Stromal cell of bone marrow (primary cell): ENCODE measurements at regions not wholly inside any gene's neighbourhood (a gene's known extent, or its start where the extent isn't known, plus 50 kb on each side); places are given as distances from the start of the nearest gene placed in this dataset.

Experiments
- DNase-seq: peaks from one replicate; pipeline ENCODE4 v3.0.0-alpha.2; 2012; ENCODE audit warnings: low read depth

GRCh38 chr12:13764748-13765147 lies 216.7 kb downstream of the GRIN2B start:
- no peak for DNase-seq

- DNase-seq: no peak
Observed at GRCh38 chr12:13749389-13749788, 232.0 kb downstream of the GRIN2B start.

DNA sequence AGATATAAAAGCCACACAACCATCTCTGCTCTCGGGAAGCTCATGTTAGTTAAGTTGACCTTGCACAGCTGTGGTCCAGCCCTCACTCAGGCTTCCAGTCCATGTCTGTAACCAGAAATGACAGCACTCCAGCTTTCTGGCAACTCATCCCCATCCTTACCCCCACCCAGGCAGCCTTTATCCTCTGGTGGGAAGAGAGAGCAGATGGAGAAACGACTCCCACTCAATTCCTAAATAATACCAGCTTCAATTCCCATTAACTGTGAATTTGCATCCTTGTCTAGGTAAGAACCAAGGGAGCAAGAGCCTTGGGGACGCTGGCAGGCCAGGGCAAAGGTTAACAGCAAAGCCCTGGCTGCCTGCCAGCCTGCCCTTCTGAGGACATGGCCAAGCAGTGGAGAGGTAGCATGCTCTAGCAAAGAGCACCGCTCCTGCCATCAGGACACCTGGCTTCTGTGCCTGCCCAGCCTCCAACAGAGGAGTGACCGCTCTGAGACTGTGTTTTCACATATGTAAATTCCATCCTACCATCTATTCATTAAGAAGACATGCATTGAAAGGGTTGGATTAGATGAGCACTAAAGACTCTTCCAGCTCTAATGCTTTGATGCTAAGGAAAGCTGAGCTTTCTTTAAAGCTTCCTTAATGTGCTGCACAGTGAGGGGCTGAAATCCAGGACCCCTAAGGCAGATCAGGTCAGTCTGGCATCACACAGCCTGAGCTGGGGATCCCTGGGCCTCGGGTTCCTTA lies 236.1 kb downstream of the GRIN2B start:
- DNase-seq: no peak

- no peak for DNase-seq
Observed at GRCh38 chr12:13744561-13744960, 236.8 kb downstream of the GRIN2B start.

GRCh38 chr12:13740149-13740545 lies 241.3 kb downstream of the GRIN2B start:
- no peak for DNase-seq

- no peak for DNase-seq
Observed at GRCh38 chr12:13735734-13736133, 245.7 kb downstream of the GRIN2B start.

DNA sequence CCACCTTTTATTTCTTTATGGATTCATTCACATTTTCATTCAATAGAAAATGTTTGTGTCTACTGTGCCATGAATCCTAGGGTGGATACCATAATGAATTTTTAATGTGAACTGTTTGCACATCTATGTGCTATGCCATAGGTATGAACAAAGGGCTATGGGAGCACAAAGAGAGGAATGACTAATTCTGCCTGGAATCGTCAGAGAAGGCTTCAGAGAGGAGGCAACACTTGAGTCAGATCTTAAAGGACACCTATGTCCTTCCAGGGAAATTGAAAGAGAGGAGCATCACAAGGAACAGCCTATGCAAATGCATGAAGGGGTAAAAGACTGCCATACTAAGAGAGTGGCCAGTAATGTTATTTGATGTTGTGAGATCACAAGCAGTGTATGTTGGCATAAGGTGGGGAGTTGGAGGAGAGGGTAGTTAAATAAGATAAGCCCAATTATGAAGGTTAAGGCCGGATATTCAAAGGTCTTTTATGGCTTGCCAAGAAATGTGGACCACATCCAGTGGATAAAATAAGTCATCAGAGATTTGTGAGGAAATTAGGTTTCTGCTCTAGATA lies 246.7 kb downstream of the GRIN2B start:
- DNase-seq: no peak

- no peak for DNase-seq
Observed at GRCh38 chr12:13727707-13728195, 253.7 kb downstream of the GRIN2B start.

GRCh38 chr12:13725049-13725448 lies 256.4 kb downstream of the GRIN2B start:
- DNase-seq: no peak

DNA sequence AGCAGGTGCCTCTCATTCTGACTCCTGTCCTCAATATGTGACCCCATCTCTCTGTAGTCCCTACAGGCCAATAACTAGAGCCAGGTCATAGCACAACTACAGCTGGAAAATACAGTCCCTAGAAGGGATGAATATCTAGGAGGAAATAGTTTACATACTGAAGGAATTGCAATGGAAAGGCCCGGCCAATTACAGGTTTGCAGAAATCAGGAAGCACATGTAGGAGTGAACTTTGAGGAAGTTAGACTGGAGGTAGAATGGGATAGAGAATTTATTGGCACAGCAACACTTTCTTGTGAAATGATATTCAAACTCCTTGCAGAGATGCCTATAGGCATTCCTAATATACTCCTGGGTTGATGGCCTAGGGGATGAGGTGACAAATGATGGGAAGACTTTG lies 257.3 kb downstream of the GRIN2B start:
- DNase-seq: no peak

DNA sequence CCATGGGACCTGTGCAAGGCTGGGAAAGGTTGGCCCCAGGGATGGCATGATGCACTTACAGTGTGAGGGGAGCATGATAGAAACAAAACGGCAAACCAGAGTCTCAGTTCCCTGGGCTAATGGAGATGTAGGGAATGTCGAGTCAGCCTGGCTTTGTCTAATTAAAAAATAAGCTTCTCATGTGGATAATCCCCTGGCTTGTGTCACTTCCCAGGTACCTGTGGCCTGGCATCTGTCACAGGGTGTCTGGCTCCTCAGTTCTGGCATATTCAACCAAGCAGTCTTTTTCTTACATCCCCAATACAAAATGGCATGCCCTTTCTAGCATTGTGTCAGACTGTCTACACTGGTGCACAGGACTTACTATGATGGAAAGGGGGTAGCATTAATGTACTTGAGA lies 261.4 kb downstream of the GRIN2B start:
- DNase-seq: no peak

DNA sequence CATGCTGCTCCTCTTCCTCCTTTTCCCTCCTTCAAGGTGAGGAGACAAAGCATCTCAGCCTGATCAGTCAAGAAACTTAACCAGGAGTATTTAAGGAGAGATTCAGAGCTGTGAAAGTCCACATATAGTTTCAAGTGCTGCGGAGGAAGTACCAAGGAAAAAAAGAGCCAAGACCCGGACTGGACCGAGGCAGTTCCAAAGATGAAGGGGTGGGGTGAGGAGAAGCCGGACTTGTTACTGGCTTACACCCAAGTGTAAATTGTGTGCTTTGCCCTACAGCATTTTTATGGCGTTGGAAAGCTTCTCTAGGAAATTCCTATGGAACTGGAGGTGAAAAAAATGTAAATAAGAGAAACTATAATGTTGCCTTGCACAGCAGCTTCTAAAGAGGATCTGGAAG lies 263.1 kb downstream of the GRIN2B start:
- DNase-seq: no peak

DNA sequence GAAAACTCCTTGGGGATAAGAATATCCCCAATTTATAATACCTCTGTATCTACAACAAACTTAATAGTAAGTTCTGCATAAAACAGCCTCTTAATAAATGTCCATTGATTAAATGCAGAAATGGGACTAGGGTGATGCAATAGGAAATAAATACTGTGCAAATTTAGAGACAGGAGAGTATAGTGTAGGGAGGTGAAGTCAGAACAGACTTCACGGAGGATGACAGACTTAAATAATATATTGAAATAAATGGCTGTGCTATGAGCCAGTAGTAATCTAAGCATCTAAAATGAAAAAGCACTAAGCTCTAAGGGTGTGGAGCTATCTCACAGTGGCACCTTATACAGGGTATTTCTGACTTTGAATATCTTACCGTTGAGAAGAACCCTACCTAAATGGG lies 265.3 kb downstream of the GRIN2B start:
- no peak for DNase-seq

- DNase-seq: no peak
Observed at GRCh38 chr12:13713556-13714410, 267.6 kb downstream of the GRIN2B start.

- no peak for DNase-seq
Observed at GRCh38 chr12:13707829-13708228, 273.6 kb downstream of the GRIN2B start.

DNA sequence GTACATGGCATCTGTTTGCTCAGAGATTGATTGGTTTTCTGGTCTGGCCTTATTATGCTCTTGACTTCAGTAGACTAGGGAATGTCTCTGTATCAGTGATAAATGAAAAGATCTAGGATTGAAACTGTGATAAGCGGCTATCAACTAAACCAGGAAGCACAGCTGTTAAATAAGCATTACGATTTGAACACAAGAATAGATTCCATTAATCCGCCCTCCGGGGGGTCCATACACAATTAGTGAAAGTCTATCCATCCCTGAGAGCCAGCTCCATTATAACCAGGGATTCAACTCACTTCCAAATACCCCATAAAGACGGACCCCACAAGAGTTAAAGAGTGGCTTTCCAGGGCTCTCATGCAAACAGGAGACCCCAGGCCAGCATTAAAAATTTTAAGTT lies 279.0 kb downstream of the GRIN2B start:
- DNase-seq: no peak

DNA sequence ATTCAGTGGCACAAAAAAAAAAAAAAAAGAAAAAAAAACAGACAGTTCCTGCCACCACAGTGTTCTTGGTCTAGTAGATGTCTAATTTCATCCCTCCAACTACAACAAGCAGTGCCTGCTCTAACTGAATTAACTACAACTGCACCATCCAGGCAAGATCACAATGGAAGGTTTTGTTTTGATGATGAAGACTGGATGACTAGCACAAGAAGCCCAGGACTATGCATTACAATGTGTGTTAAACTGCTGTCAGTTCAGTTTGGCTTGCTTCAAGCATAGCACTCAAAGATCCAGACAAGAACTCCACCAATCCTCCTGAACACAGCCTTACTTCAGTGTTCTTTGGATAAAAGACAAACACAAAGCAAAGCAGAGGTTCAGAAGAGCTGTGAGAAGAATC lies 279.9 kb downstream of the GRIN2B start:
- DNase-seq: no peak

DNA sequence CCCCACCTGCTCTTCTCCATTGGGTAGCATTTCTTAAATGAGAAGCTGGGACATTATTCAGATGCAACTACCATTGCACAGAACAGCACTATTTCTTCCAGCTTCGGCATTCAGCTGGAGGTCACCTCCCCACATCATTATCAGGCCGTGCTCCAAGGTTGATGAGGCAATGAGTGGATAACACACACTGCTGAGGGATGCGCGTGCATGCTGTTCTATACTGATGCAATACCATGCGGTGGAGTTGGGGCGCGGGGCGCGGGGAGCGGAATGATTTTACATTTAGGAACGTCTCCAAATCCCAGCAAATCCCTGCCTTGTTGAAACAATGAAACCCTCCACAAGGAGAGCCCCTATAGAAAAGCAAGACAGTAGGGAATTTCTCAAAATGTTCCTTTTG lies 283.4 kb downstream of the GRIN2B start:
- DNase-seq: no peak

GRCh38 chr12:13695781-13696180 lies 285.6 kb downstream of the GRIN2B start:
- DNase-seq: no peak

- DNase-seq: no peak
Observed at GRCh38 chr12:13692332-13692731, 289.1 kb downstream of the GRIN2B start.

DNA sequence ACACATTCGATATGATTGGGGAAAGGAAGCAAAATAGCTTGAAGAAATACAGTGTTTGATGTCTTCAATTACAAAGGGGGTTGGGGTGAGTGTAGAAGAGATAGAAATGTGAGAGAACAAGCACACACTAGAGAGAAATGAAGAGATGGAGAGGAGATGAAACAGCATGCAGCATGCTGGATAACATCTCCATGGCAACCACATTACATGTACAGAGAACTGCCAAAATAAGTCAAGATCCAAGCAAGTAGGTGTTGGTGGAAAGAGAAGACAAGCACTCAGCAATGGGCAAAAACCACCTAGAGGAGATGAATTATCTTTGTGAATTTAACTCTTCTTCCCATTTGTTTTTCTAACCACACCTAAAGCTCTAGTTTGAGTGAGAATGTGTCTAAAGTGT lies 289.8 kb downstream of the GRIN2B start:
- DNase-seq: no peak

GRCh38 chr12:13687633-13688032 lies 293.8 kb downstream of the GRIN2B start:
- DNase-seq: no peak

DNA sequence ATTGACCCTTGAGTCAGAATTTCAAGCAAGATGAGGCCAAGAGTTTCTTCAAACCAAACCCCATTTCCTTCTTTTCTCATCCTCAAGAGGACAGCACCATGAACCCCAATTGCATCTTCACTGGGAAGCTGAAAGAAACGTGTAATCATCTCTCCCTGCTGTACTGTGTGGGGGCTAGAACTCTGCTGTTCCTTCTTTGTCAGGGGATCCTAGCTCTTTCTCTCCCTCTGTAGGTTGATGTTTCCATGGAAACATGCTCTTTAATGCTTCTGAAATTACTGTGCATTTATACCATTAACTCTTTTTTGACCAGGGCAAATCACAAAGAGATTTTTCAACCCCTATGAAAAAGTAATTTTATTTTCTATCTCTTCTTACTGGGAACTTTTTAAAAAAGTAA lies 295.1 kb downstream of the GRIN2B start:
- no peak for DNase-seq
